Mesenchymal stem cell (in vitro differentiated cells and primary cell): ENCODE measurements at regions not wholly inside any gene's neighbourhood (a gene's known extent, or its start where the extent isn't known, plus 50 kb on each side); places are given as distances from the start of the nearest gene placed in this dataset.

ENCODE experiments used
- DNase-seq: peaks from one replicate; pipeline ENCODE4 v3.0.0-alpha.2; 2013
- H2AFZ ChIP-seq: one replicate; pipeline ENCODE4 v1.6.1; 2013; ENCODE audit warnings: low read depth, mild to moderate bottlenecking, control low read depth, inconsistent platforms, low read length, moderate library complexity
- H2AK5ac ChIP-seq: 2 replicates; pipeline ENCODE4 v1.6.1; 2013; ENCODE audit warnings: low read length, moderate library complexity, mild to moderate bottlenecking, inconsistent platforms; ENCODE audit not compliant: severe bottlenecking
- H2BK120ac ChIP-seq: one replicate; pipeline ENCODE4 v1.6.1; 2013; ENCODE audit warnings: low read depth, mild to moderate bottlenecking, inconsistent platforms, low read length, moderate library complexity
- H2BK12ac ChIP-seq, 2 experiments: one replicate each; pipeline ENCODE4 v1.6.1; 2013; ENCODE audit warnings: inconsistent platforms in 2 of 2, low read length in 2 of 2, mild to moderate bottlenecking in 2 of 2, moderate library complexity in 2 of 2, control low read depth in 1 of 2
- H2BK15ac ChIP-seq: one replicate; pipeline ENCODE4 v1.6.1; 2013; ENCODE audit warnings: mild to moderate bottlenecking, low read depth, inconsistent platforms; ENCODE audit not compliant: poor library complexity, severe bottlenecking
- H2BK5ac ChIP-seq: 2 replicates; pipeline ENCODE4 v1.6.1; 2013; ENCODE audit warnings: low read depth, mild to moderate bottlenecking, low read length, control low read depth, inconsistent platforms; ENCODE audit not compliant: poor library complexity, severe bottlenecking
- H3K14ac ChIP-seq, 2 experiments: one replicate each; pipeline ENCODE4 v1.6.1; 2013; ENCODE audit warnings: inconsistent platforms in 2 of 2, low read length in 2 of 2, control low read depth in 1 of 2, mild to moderate bottlenecking in 1 of 2, moderate library complexity in 1 of 2
- H3K18ac ChIP-seq, 2 experiments: one replicate each; pipeline ENCODE4 v1.6.1; 2013; ENCODE audit warnings: inconsistent platforms in 2 of 2, low read length in 2 of 2, control low read depth in 1 of 2, low read depth in 1 of 2, mild to moderate bottlenecking in 1 of 2
- H3K23ac ChIP-seq, 2 experiments: one replicate each; pipeline ENCODE4 v1.6.1; 2013; ENCODE audit warnings: inconsistent platforms in 2 of 2, low read length in 2 of 2, mild to moderate bottlenecking in 2 of 2, moderate library complexity in 2 of 2, control low read depth in 1 of 2
- H3K27ac ChIP-seq: 2 replicates; pipeline ENCODE4 v1.5.1; 2013; ENCODE audit warnings: mild to moderate bottlenecking, moderate library complexity, low read length, control low read depth, inconsistent platforms; ENCODE audit not compliant: poor library complexity, severe bottlenecking
- H3K27me3 ChIP-seq, 2 experiments: 2 replicates each; pipeline versions ENCODE4 v1.6.1 to v1.7.0; 2013; ENCODE audit warnings: low read length in 2 of 2, mild to moderate bottlenecking in 2 of 2, moderate library complexity in 2 of 2, control low read depth in 1 of 2, inconsistent platforms in 1 of 2; ENCODE audit not compliant: control insufficient read depth in 1 of 2, insufficient read depth in 1 of 2
- H3K36me3 ChIP-seq, 2 experiments: 2 replicates each; pipeline versions ENCODE4 v1.6.1 to v1.7.0; 2013; ENCODE audit warnings: low read length in 2 of 2, control low read depth in 1 of 2, inconsistent platforms in 1 of 2, low read depth in 1 of 2, mild to moderate bottlenecking in 1 of 2; ENCODE audit not compliant: insufficient read depth in 2 of 2, control insufficient read depth in 1 of 2
- H3K4ac ChIP-seq, 2 experiments: one replicate each; pipeline ENCODE4 v1.6.1; 2013; ENCODE audit warnings: inconsistent platforms in 2 of 2, low read length in 2 of 2, mild to moderate bottlenecking in 2 of 2, moderate library complexity in 2 of 2, control low read depth in 1 of 2, low read depth in 1 of 2
- H3K4me1 ChIP-seq: 2 replicates; pipeline ENCODE4 v1.6.1; 2013; ENCODE audit warnings: low read depth, low read length, control low read depth; ENCODE audit not compliant: control insufficient read depth, insufficient read depth
- H3K4me2 ChIP-seq: 2 replicates; pipeline ENCODE4 v1.6.1; 2013; ENCODE audit warnings: low read length, mild to moderate bottlenecking, inconsistent platforms; ENCODE audit not compliant: poor library complexity, severe bottlenecking
- H3K4me3 ChIP-seq, 2 experiments: 2 replicates each; pipeline versions ENCODE4 v1.5.1 to v1.7.0; 2013; ENCODE audit warnings: low read length in 2 of 2, mild to moderate bottlenecking in 2 of 2, control low read depth in 1 of 2, low read depth in 1 of 2; ENCODE audit not compliant: insufficient read depth in 1 of 2
- H3K79me1 ChIP-seq: replicated peaks from 2 replicates; pipeline ENCODE4 v1.6.1; 2013; ENCODE audit warnings: mild to moderate bottlenecking, control low read depth, low read length, inconsistent platforms; ENCODE audit not compliant: poor library complexity, severe bottlenecking
- H3K9ac ChIP-seq: 2 replicates; pipeline ENCODE4 v1.7.0; 2013; ENCODE audit warnings: mild to moderate bottlenecking, low read length, moderate library complexity
- H3K9me3 ChIP-seq: 2 replicates; pipeline ENCODE4 v1.7.0; 2013; ENCODE audit warnings: mild to moderate bottlenecking, low read length; ENCODE audit not compliant: control insufficient read depth
- H4K8ac ChIP-seq: one replicate; pipeline ENCODE4 v1.6.1; 2013; ENCODE audit warnings: inconsistent platforms, mild to moderate bottlenecking, low read length, moderate library complexity
- H4K91ac ChIP-seq: one replicate; pipeline ENCODE4 v1.6.1; 2013; ENCODE audit warnings: mild to moderate bottlenecking, low read length, inconsistent platforms
- WGBS: methylation state at CpG from one replicate; pipeline ENCODE4 v1.1.7; 2013; ENCODE audit warnings: mixed read lengths; 5-methylcytosine and 5-hydroxymethylcytosine counted together

- Histone ChIP-seq H2AFZ (no peak overlapping the region), H3K27me3 (no peaks in the 10 kb centered on the region), H3K4me3 (no peak overlapping the region), H3K9me3 (no peaks in the 10 kb centered on the region), H3K14ac (no peak overlapping the region), H3K9ac (no peak overlapping the region), H4K91ac (no peak overlapping the region), H3K36me3 (no peaks in the 10 kb centered on the region), H3K4me2 (no peak overlapping the region), H3K23ac (no peak overlapping the region), H2BK15ac (no peak overlapping the region), H3K4me1 (no peaks in the 10 kb centered on the region), H2AK5ac (no peak overlapping the region), H4K8ac (no peak overlapping the region), H2BK12ac (no peak overlapping the region), H3K18ac (no peak overlapping the region), H2BK120ac (no peak overlapping the region), H3K27ac (no peak overlapping the region), H2BK5ac (no peak overlapping the region), H3K79me1 (no peaks in the 10 kb centered on the region), H3K4ac (no peak overlapping the region)
- no peak for DNase-seq
- WGBS: no CpG with 5 or more reads among the region's 2 CpGs
These were observed 999.5 kb upstream of the INTU start for GRCh38 chr4:126633306-126633705.

GRCh38 chr4:126637706-126638105 is 995.1 kb upstream of the INTU start:
- Histone ChIP-seq H3K27me3 (no peaks in the 10 kb centered on the region), H3K4me2 (no peak overlapping the region), H3K79me1 (no peaks in the 10 kb centered on the region), H2BK5ac (no peak overlapping the region), H3K9me3 (no peaks in the 10 kb centered on the region), H2BK120ac (no peak overlapping the region), H2BK12ac (no peak overlapping the region), H2AK5ac (no peak overlapping the region), H3K23ac (no peak overlapping the region), H3K4me1 (no peaks in the 10 kb centered on the region), H3K36me3 (no peaks in the 10 kb centered on the region), H3K4me3 (no peak overlapping the region), H3K18ac (no peak overlapping the region), H4K91ac (no peak overlapping the region), H2AFZ (no peak overlapping the region), H3K14ac (no peak overlapping the region), H3K4ac (no peak overlapping the region), H4K8ac (no peak overlapping the region), H2BK15ac (no peak overlapping the region), H3K9ac (no peak overlapping the region), H3K27ac (no peak overlapping the region)
- DNase-seq: no peak
- 100% methylated on average over 1 of the region's 3 CpGs for WGBS

GRCh38 chr4:126647320-126647719 is 985.4 kb upstream of the INTU start:
- H3K4me2 ChIP-seq: no peak overlapping the region
- no peak overlapping the region for H4K8ac ChIP-seq
- H2BK15ac ChIP-seq: no peak overlapping the region
- H4K91ac ChIP-seq: no peak overlapping the region
- H3K4me1 ChIP-seq: no peaks in the 10 kb centered on the region
- DNase-seq: no peak
- no peaks in the 10 kb centered on the region for H3K79me1 ChIP-seq
- H3K4me3 ChIP-seq: no peak overlapping the region
- no peak overlapping the region for H2BK120ac ChIP-seq
- no peaks in the 10 kb centered on the region for H3K36me3 ChIP-seq
- H3K14ac ChIP-seq: no peak overlapping the region
- no peak overlapping the region for H3K4ac ChIP-seq
- no peak overlapping the region for H2BK5ac ChIP-seq
- no peak overlapping the region for H3K18ac ChIP-seq
- H3K27ac ChIP-seq: no peak overlapping the region
- H2BK12ac ChIP-seq: no peak overlapping the region
- no peaks in the 10 kb centered on the region for H3K27me3 ChIP-seq
- H3K9me3 ChIP-seq: no peaks in the 10 kb centered on the region
- no peak overlapping the region for H3K9ac ChIP-seq
- H2AK5ac ChIP-seq: no peak overlapping the region
- WGBS: 97% methylated on average over 3 of the region's 3 CpGs
- H2AFZ ChIP-seq: no peak overlapping the region
- no peak overlapping the region for H3K23ac ChIP-seq

- Histone ChIP-seq H4K8ac (no peak overlapping the region), H4K91ac (no peak overlapping the region), H3K4me1 (no peaks in the 10 kb centered on the region), H3K9me3 (no peaks in the 10 kb centered on the region), H3K4ac (no peak overlapping the region), H2BK12ac (no peak overlapping the region), H3K27ac (no peak overlapping the region), H3K4me3 (no peak overlapping the region), H3K27me3 (no peaks in the 10 kb centered on the region), H2BK15ac (no peak overlapping the region), H2BK5ac (no peak overlapping the region), H3K9ac (no peak overlapping the region), H2BK120ac (no peak overlapping the region), H2AFZ (no peak overlapping the region), H3K36me3 (no peaks in the 10 kb centered on the region), H3K14ac (no peak overlapping the region), H3K79me1 (no peaks in the 10 kb centered on the region), H2AK5ac (no peak overlapping the region), H3K4me2 (no peak overlapping the region), H3K18ac (no peak overlapping the region), H3K23ac (no peak overlapping the region)
- WGBS: 95% methylated on average over 2 of the region's 3 CpGs
- DNase-seq: no peak
These were observed 984.9 kb upstream of the INTU start for GRCh38 chr4:126647756-126648397.
